ENCODE measurements at regions not wholly inside any gene's neighbourhood (a gene's known extent, or its start where the extent isn't known, plus 50 kb on each side); places are given as distances from the start of the nearest gene placed in this dataset.

GRCh38 chr1:5590717-5591116 is 401.5 kb downstream of the NPHP4 start:
- DNase-seq: no peak

GRCh38 chr1:5586629-5587028 is 405.6 kb downstream of the NPHP4 start:
- DNase-seq: no peak

DNA sequence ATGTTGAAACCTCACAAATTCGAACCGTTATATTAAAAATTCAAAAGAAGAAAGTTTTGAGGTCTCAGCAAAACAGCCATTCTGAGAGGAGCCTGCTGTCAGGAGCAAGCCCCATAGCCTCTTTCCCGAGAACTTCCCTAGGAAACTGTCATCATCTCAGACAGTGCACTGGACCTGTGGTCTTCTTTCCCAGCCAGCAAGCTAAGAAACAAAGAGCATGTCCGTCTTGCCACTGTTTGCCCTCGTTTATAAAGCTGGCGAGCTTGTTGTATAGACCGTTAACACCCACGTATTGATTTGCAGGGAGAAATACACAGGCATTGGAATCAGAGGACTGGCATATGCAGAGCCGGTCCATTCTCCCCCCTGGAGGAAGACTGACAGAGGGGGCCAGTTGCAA is 407.0 kb downstream of the NPHP4 start:
- DNase-seq: no peak

- no peak for DNase-seq
Observed at GRCh38 chr1:5580926-5581325, 411.3 kb downstream of the NPHP4 start.

- no peak for DNase-seq
Observed at GRCh38 chr1:5579966-5580365, 412.3 kb downstream of the NPHP4 start.

DNA sequence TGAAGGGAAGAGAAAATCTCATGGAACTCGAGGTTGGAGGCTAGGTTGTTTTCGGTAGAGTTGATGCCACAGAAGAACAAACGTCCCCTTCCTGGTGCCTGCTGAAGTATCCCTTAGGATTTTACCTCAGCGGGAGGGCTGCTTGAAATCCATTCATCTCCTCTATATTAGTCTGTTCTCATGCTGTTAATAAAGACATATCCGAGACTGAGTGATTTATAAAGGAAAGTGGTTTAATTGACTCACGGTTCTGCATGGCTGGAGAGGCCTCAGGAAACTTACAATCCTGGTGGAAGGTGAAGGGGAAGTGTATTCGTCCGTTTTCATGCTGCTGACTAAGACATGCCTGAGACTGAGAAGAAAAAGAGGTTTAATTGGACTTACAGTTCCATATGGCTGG is 413.5 kb downstream of the NPHP4 start:
- DNase-seq: no peak

DNA sequence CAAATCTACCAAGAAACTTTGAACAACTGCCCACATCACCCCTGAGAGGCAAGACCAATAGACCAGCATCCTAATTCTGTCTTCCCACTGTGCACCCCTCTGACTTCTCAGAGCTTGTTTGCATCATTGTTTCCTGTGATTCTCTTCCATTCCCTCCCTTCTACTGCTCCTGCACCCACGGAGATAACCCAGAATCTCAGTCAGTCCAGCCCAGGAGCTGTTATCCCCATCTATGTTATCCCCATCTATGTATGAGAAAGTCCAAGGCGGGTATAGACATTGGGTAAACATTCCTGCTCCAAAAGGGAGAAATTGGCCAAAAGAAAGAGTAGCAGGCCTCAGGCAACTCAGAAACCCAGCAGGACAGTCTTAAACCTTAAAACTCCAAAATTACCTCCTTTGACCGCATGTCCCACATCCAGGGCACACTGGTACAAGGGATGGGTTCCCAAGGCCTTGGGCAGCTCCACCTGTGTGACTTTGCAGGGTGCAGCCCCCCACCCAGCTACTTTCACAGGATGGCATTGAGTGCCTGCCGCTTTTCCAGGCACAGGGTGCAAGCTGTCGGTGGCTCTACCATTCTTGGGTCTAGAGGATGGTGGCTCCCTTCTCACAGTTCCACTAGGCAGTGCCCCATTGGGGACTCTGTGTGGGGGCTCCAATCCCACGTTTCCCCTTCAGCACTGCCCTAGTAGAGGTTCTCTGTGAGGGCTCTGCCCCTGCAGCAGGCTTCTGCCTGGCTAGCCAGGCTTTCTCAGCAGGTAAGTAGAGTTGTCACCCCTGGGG is 414.8 kb downstream of the NPHP4 start:
- no peak for DNase-seq

DNA sequence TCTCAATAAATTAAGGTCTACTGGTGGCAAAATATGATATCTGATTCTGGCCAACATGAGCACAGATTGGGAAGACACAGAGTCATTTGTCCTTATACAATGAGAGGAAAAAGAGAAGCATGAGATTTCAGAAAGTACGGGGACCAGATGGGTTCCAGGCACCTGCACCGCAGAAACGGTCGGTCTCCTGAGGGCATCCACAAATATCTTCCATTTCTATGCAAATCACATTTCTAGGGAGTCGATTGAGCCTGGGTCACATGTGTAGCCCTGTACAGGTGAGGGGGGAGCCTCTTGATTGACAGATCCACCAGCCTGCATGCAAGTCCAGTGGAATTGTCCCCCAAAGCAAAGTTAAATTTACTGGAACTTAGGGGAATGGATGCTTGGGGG is 415.6 kb downstream of the NPHP4 start:
- no peak for DNase-seq

DNA sequence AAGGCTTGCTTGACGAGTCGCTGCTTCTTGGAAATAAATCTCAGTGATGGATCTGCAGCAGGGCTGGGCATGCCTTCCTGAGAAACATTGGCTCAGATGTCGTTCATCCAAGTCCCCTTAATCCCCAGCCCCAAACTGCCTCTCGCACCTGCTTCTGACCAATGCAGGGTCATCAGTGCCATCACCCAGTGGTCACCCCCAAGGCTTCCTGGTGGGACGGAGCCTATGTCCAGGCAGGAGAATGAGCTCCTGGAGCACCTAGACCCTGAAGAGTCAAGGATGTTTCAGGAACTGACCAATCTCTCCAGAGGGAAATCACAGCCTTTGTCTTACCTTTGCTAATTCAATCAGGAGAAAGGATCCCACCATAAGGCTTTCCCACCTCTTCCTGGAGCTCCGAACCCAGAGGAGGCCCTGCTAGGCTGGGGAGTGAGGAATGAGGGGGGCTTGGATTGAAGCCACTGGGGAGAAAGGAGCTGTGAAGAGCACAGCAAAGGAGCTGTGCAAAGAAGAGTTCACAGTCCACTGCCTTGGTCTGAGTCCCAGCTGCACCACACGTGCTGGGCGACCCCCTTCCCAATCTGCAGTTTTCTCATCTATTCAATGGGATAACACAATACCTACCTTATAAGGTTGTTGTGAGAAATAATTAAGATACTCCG is 416.1 kb downstream of the NPHP4 start:
- no peak for DNase-seq

DNA sequence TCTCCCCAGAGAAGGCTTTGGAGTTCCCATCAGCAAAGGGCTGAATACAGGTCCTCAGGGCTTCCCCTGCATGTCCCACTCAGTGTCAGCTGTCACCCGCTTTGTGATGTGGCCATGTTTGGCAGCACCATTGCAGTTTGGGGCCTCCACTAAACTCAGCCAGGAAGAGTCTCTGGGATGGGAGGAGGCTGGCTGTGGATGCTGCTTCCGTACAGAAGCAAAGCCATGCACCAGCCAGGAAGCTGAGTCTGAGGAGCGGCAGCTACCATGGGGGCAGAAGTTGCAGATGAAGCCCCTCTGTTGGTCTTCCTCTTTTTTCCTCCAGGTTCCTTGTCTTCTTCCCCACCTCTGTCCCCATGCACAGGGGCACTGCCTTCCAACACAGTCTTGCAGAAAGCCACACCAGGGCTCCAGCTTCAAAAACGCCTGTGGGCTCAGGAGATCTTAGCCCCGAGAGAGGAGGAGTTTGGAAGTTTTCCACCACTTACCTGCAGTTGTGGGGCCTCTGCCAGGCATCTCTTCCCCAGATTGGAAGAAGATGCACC is 416.8 kb downstream of the NPHP4 start:
- no peak for DNase-seq

- no peak for DNase-seq
Observed at GRCh38 chr1:5574641-5575040, 417.6 kb downstream of the NPHP4 start.

- DNase-seq: no peak
Observed at GRCh38 chr1:5572794-5573193, 419.4 kb downstream of the NPHP4 start.

DNA sequence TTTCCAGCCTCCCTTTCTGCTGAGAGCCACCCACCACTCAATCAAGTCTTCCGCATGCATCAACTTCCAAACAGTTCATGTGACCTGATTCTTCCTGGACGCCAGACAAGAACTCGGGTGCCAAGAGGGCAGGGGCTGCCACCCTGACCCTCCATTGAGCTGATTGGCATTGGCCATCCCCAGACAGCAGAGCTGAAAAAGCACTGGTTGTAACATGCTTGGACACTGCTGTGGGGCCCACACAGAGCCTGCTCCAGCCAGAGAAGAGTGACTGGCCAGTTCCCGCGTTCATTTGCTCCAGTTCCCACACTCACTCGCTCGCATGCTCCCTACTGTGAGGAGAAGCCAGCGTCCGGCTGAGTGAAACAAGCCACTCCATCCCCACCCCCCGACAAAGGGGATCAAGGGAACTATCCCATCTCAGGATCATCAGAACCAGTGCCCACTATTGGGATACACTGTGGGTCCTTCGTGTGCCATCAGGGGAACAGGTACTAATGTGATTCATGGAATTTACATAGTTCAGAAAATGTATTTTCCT is 420.3 kb downstream of the NPHP4 start:
- DNase-seq: no peak

DNA sequence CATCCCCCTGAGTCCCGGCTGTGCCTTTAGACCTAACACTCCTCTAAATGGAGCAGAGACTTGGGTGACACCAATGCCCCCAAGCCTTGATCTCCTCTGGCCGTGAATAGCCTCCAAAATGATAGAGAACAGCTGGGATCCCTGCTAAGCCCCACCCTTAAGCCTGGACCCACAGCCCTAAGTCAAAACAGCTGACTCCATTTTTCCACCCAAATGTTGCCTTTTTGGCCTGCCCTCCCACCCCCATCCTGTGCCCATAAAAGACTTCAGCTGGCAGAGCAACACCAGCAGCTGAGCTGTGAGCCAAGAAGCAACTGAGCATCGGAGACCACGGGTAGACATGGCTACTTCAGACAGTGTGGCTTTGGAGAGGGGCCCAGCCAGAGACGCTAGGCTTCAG is 420.8 kb downstream of the NPHP4 start:
- no peak for DNase-seq

DNA sequence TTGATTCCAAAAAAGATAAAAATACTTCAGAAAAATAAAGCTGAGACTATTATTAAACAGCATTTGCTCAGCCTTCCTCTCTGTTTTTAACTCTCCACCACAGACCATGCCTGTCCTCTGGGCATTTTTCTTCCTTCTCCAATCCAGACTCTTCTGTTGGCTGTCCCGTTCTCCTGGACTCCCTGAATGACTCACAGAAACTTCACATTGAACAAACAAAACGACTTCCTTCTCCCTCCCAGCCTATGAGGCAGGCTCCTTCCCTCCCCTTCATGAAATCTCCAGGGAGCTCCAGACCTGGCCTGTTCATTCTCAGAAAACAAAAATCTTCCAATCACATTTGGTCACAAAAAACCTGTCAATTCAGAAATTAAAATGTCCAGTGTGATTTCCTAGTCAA is 421.3 kb downstream of the NPHP4 start:
- no peak for DNase-seq

- no peak for DNase-seq
Observed at GRCh38 chr1:5568321-5568720, 423.9 kb downstream of the NPHP4 start.

GRCh38 chr1:5567839-5568238 is 424.4 kb downstream of the NPHP4 start:
- no peak for DNase-seq

DNA sequence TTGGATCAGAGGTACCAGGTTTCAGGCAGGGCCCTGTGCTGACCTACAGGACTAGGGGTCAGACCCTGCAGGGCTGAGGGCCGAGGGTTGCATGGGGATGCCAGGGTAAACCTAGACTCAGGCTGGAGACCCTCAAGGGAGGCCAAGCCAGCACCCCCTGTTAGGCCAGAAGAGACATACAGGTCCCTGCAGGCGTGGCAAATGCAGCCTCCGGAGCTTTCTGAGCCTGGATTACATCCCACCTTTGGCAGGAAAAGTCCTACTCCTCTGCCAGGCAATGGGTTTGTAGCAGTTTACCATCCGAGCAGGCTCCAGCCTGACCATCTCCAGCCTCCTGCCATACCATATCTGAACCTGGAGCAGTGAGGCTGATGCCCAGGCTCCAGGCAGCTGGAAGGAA is 425.3 kb downstream of the NPHP4 start:
- no peak for DNase-seq

GRCh38 chr1:5565281-5566125 is 426.7 kb downstream of the NPHP4 start:
- DNase-seq: no peak

- no peak for DNase-seq
Observed at GRCh38 chr1:5564578-5565257, 427.5 kb downstream of the NPHP4 start.

GRCh38 chr1:5563861-5564577 is 428.2 kb downstream of the NPHP4 start:
- no peak for DNase-seq

GRCh38 chr1:5562769-5563168 is 429.5 kb downstream of the NPHP4 start:
- no peak for DNase-seq
